ENCODE measurements at regions not wholly inside any gene's neighbourhood (a gene's known extent, or its start where the extent isn't known, plus 50 kb on each side); places are given as distances from the start of the nearest gene placed in this dataset.

- H3K4me3 ChIP-seq (ENCODE audit: low read length), result no peak overlapping the region
- DNase-seq (ENCODE audit: low read depth), result no peak
- TF ChIP-seq CTCF (conservative IDR thresholded peaks at IDR 0.05; ENCODE audit: low read depth, low read length), result no peak
These were observed 462.9 kb upstream of the JAG1 start for GRCh38 chr20:11136691-11137090.

GRCh38 chr20:11137688-11138087, 463.9 kb upstream of the JAG1 start:
- H3K4me3 ChIP-seq (ENCODE audit: low read length), result no peak overlapping the region
- DNase-seq (ENCODE audit: low read depth), result no peak
- TF ChIP-seq CTCF (conservative IDR thresholded peaks at IDR 0.05; ENCODE audit: low read depth, low read length), result no peak

- DNase-seq (ENCODE audit: low read depth), result no peak
- H3K4me3 ChIP-seq (ENCODE audit: low read length), result no peak overlapping the region
- TF ChIP-seq CTCF (conservative IDR thresholded peaks at IDR 0.05; ENCODE audit: low read depth, low read length), result no peak
These were observed 466.6 kb upstream of the JAG1 start for GRCh38 chr20:11140359-11140758.

GRCh38 chr20:11143481-11143880, 469.7 kb upstream of the JAG1 start:
- no peak for DNase-seq (ENCODE audit: low read depth)
- no peak for TF ChIP-seq CTCF (conservative IDR thresholded peaks at IDR 0.05; ENCODE audit: low read depth, low read length)
- H3K4me3 ChIP-seq (ENCODE audit: low read length), result no peak overlapping the region

- no peak for TF ChIP-seq CTCF (conservative IDR thresholded peaks at IDR 0.05; ENCODE audit: low read depth, low read length)
- H3K4me3 ChIP-seq (ENCODE audit: low read length), result no peak overlapping the region
- no peak for DNase-seq (ENCODE audit: low read depth)
These were observed 470.5 kb upstream of the JAG1 start for GRCh38 chr20:11144114-11144950.

- H3K4me3 ChIP-seq (ENCODE audit: low read length), result no peak overlapping the region
- DNase-seq (ENCODE audit: low read depth), result no peak
- TF ChIP-seq CTCF (conservative IDR thresholded peaks at IDR 0.05; ENCODE audit: low read depth, low read length), result no peak
These were observed 471.8 kb upstream of the JAG1 start for GRCh38 chr20:11145616-11146015.

GRCh38 chr20:11153819-11154218, 480.0 kb upstream of the JAG1 start:
- TF ChIP-seq CTCF (conservative IDR thresholded peaks at IDR 0.05; ENCODE audit: low read depth, low read length), result no peak
- no peak for DNase-seq (ENCODE audit: low read depth)

More at GRCh38 chr20:11153819-11154218, 480.0 kb upstream of the JAG1 start:
- no peak overlapping the region for H3K4me3 ChIP-seq (ENCODE audit: low read length)
